Transverse colon (tissue), 4 donors: ENCODE measurements at regions not wholly inside any gene's neighbourhood (a gene's known extent, or its start where the extent isn't known, plus 50 kb on each side); places are given as distances from the start of the nearest gene placed in this dataset.

ENCODE experiments used
- DNase-seq: peaks from one replicate; pipeline ENCODE4 v3.0.0-alpha.2; 2019
- H3K27ac ChIP-seq, 4 donors: fragments of 200-600 bp; sonication (generic); 2 replicates each; pipeline ENCODE4 v1.5.1; 2016 to 2018; ENCODE audit warnings: inconsistent platforms in 4 of 4
- H3K27me3 ChIP-seq: fragments of 200-600 bp; sonication (generic); 2 replicates; pipeline ENCODE4 v1.5.1; 2017; ENCODE audit warnings: inconsistent platforms
- H3K36me3 ChIP-seq, 4 donors: fragments of 200-600 bp; sonication (generic); 2 replicates each; pipeline ENCODE4 v1.5.1; 2017 to 2019; ENCODE audit warnings: inconsistent platforms in 4 of 4
- H3K4me1 ChIP-seq, 4 donors: fragments of 200-600 bp; sonication (generic); 2 replicates each; pipeline ENCODE4 v1.5.1; 2017 to 2020; ENCODE audit warnings: inconsistent platforms in 4 of 4
- H3K4me3 ChIP-seq, 4 donors: fragments of 200-600 bp; sonication (generic); 1 replicate in 1 of 4; 2 replicates in 3 of 4; pipeline versions ENCODE4 v1.5.1 to v1.6.1; 2017 to 2019; ENCODE audit warnings: inconsistent platforms in 4 of 4
- H3K9me3 ChIP-seq, 2 donors: fragments of 200-600 bp; sonication (generic); 2 replicates each; pipeline ENCODE4 v1.5.1; 2017 to 2019; ENCODE audit warnings: inconsistent platforms in 2 of 2
- CTCF ChIP-seq, 5 experiments: fragments of 200-600 bp in 3 of 5; fragments of 450-650 bp in 2 of 5; sonication (generic) in 3 of 5; IDR thresholded peaks; 1 replicate in 2 of 5; 2 replicates in 3 of 5; pipeline ENCODE4 v1.5.1; 2016 to 2017; ENCODE audit warnings: antibody characterized with exemption in 5 of 5, inconsistent platforms in 3 of 5, mild to moderate bottlenecking in 2 of 5, moderate library complexity in 1 of 5
- EP300 ChIP-seq: sonication (generic); formaldehyde crosslinking; IDR thresholded peaks from one replicate; pipeline ENCODE4 v1.6.1; 2017; ENCODE audit warnings: antibody characterized with exemption, low read depth
- POLR2A ChIP-seq: fragments of 450-650 bp; IDR thresholded peaks from one replicate; pipeline ENCODE4 v1.6.1; 2016; ENCODE audit warnings: antibody characterized with exemption, mild to moderate bottlenecking, moderate library complexity
- POLR2AphosphoS5 ChIP-seq, 3 donors: sonication (generic); formaldehyde crosslinking; IDR thresholded peaks; one replicate each; pipeline ENCODE4 v1.6.1; 2016; ENCODE audit warnings: antibody characterized with exemption in 3 of 3
- WGBS, 2 donors: methylation state at CpG; one replicate each; pipeline ENCODE4 v1.1.5; 2018; ENCODE audit warnings: low coverage in 1 of 2; 5-methylcytosine and 5-hydroxymethylcytosine counted together
- in situ Hi-C, 4 donors: fragments of 200-750 bp; cut with MboI; loops; one replicate each; pipeline versions ENCODE4 v1.15.0 to v1.15.1; 2017; ENCODE audit warnings: low sequenced_read_pairs in 3 of 4, low pct_ligation_motif_present in 1 of 4, low pct_unique_long_range_greater_than_20kb in 1 of 4
- intact Hi-C: fragments of 100-400 bp; cut with DNase I; formaldehyde crosslinking; loops from one replicate; pipeline ENCODE4 v1.15.1; 2023; ENCODE audit warnings: low total_unique reads

GRCh38 chr10:76733441-76733936 is 904.1 kb downstream of the KCNMA1 start:
- intact Hi-C loops (no loop called here), in situ Hi-C loops (no loop called here)
- H3K4me1 ChIP-seq = no peaks in the 10 kb centered on the region
- no peaks in the 10 kb centered on the region for H3K27me3 ChIP-seq
- H3K9me3 ChIP-seq = no peaks in the 10 kb centered on the region
- H3K4me3 ChIP-seq = no peak overlapping the region
- no peak for DNase-seq
- TF ChIP-seq EP300 (no peak), CTCF (IDR thresholded peaks at IDR 0.05) (no peak), POLR2A (no peak), POLR2AphosphoS5 (IDR thresholded peaks at IDR 0.05) (no peak)
- H3K27ac ChIP-seq = no peak overlapping the region
- no peaks in the 10 kb centered on the region for H3K36me3 ChIP-seq
- 73 to 77% methylated on average over 2 to 5 of the region's 5 CpGs for WGBS, 2 donors

GRCh38 chr10:76732306-76732705 is 905.3 kb downstream of the KCNMA1 start:
- no peaks in the 10 kb centered on the region for H3K36me3 ChIP-seq
- intact Hi-C loops = no loop called here
- 81% methylated on average over 3 of the region's 3 CpGs; no CpG with 5 or more reads in 1 of the 2 donors for WGBS, 2 donors
- no peak for DNase-seq
- H3K9me3 ChIP-seq = no peaks in the 10 kb centered on the region
- in situ Hi-C loops = no loop called here
- H3K4me1 ChIP-seq = no peaks in the 10 kb centered on the region
- TF ChIP-seq POLR2A (no peak), EP300 (no peak), CTCF (IDR thresholded peaks at IDR 0.05) (no peak), POLR2AphosphoS5 (IDR thresholded peaks at IDR 0.05) (no peak)
- H3K4me3 ChIP-seq = no peak overlapping the region
- H3K27ac ChIP-seq = no peak overlapping the region
- no peaks in the 10 kb centered on the region for H3K27me3 ChIP-seq

- H3K27me3 ChIP-seq = no peaks in the 10 kb centered on the region
- no peak overlapping the region for H3K27ac ChIP-seq
- no peaks in the 10 kb centered on the region for H3K36me3 ChIP-seq
- H3K9me3 ChIP-seq = no peaks in the 10 kb centered on the region
- DNase-seq = no peak
- 33 to 50% methylated on average over 1 of the region's 1 CpG for WGBS, 2 donors
- no peaks in the 10 kb centered on the region for H3K4me1 ChIP-seq
- in situ Hi-C loops = no loop called here
- no peak for TF ChIP-seq POLR2AphosphoS5 (IDR thresholded peaks at IDR 0.05)
- TF ChIP-seq POLR2A = no peak
- no peak for TF ChIP-seq EP300
- intact Hi-C loops = no loop called here
- no peak overlapping the region for H3K4me3 ChIP-seq
These were observed 907.6 kb downstream of the KCNMA1 start for GRCh38 chr10:76729841-76730487.

- intact Hi-C loops = no loop called here
These were observed 908.3 kb downstream of the KCNMA1 start for GRCh38 chr10:76729346-76729745.

More at GRCh38 chr10:76729346-76729745, 908.3 kb downstream of the KCNMA1 start:
- Histone ChIP-seq H3K36me3 (no peaks in the 10 kb centered on the region), H3K27ac (no peak overlapping the region), H3K4me1 (no peaks in the 10 kb centered on the region), H3K27me3 (no peaks in the 10 kb centered on the region), H3K4me3 (no peak overlapping the region), H3K9me3 (no peaks in the 10 kb centered on the region)
- no peak for DNase-seq
- in situ Hi-C loops = no loop called here
- TF ChIP-seq EP300 (no peak), POLR2AphosphoS5 (IDR thresholded peaks at IDR 0.05) (no peak), CTCF (IDR thresholded peaks at IDR 0.05) (no peak), POLR2A (no peak)
